GM12878 (cell line): ENCODE measurements at regions not wholly inside any gene's neighbourhood (a gene's known extent, or its start where the extent isn't known, plus 50 kb on each side); places are given as distances from the start of the nearest gene placed in this dataset.

Experiments
- ATAC-seq: fragments of 200-7000 bp; cut with Tn5 transposase; 3 replicates; pipeline ENCODE4 v1.9.1; 2020; ENCODE audit warnings: mild to moderate bottlenecking, moderate library complexity
- BruUV-seq: library from RNA; stranded (reverse); fragments of 400-500 nt; replicated peaks from 2 replicates; lab custom pipeline; 2021; lab: Mats Ljungman, UMichigan
- CTCF ChIA-PET: fragments of 300-600 bp; sonication (Branson Sonifier 250); formaldehyde crosslinking; extraction: SDS; loops from one replicate; lab custom pipeline; 2021; ENCODE audit warnings: inconsistent platforms; lab: Yijun Ruan, JAX
- POLR2A ChIA-PET: fragments of 350-600 bp; formaldehyde crosslinking; extraction: SDS; loops from one replicate; lab custom pipeline; 2021; ENCODE audit warnings: inconsistent platforms; lab: Charles Lee
- RAD21 ChIA-PET: fragments of 300-600 bp; sonication (Branson Sonifier 250); formaldehyde crosslinking; loops from one replicate; lab custom pipeline; 2023; ENCODE audit warnings: antibody characterized with exemption; ENCODE audit not compliant: unreplicated experiment; lab: Charles Lee
- SMC1A ChIA-PET: fragments of 300-600 bp; sonication (Branson Sonifier 250); formaldehyde crosslinking; loops from one replicate; lab custom pipeline; 2023; ENCODE audit not compliant: unreplicated experiment, uncharacterized antibody; lab: Charles Lee
- DNase-seq: peaks from one replicate; pipeline ENCODE4 v3.0.0-alpha.2; 2011; ENCODE audit warnings: low read depth, low spot score
- FAIRE-seq: peaks from 3 replicates; lab custom pipeline; 2011; peaks lifted over from hg19 to GRCh38; lab: Jason Lieb, UNC
- H2AFZ ChIP-seq: 2 replicates; pipeline ENCODE4 v1.6.0; 2011; ENCODE audit warnings: low read depth, low read length, control low read depth; ENCODE audit not compliant: control insufficient read depth
- H3K27ac ChIP-seq: 2 replicates; pipeline ENCODE4 v1.5.1; 2011; ENCODE audit warnings: control low read depth; ENCODE audit not compliant: control insufficient read depth, insufficient read depth
- H3K27me3 ChIP-seq, 2 experiments: replicated peaks in 1 of 2; 2 replicates each; pipeline versions ENCODE4 v1.6.0 to v1.6.1; 2011; ENCODE audit warnings: low read length in 1 of 2; ENCODE audit not compliant: control insufficient read depth in 2 of 2, insufficient read depth in 2 of 2
- H3K36me3 ChIP-seq, 2 experiments: 2 replicates each; pipeline ENCODE4 v1.5.1; 2011; ENCODE audit warnings: low read length in 1 of 2; ENCODE audit not compliant: control insufficient read depth in 2 of 2, insufficient read depth in 2 of 2
- H3K4me1 ChIP-seq: 2 replicates; pipeline ENCODE4 v1.6.1; 2011; ENCODE audit warnings: mild to moderate bottlenecking, low read length, moderate library complexity, mixed read lengths; ENCODE audit not compliant: control insufficient read depth, insufficient read depth
- H3K4me2 ChIP-seq: 2 replicates; pipeline ENCODE4 v1.6.0; 2011; ENCODE audit warnings: control low read depth; ENCODE audit not compliant: control insufficient read depth, insufficient read depth
- H3K4me3 ChIP-seq: fragments of 200-600 bp; sonication (generic); 2 replicates; pipeline ENCODE4 v1.5.1; 2016
- H3K79me2 ChIP-seq: 2 replicates; pipeline ENCODE4 v1.6.0; 2011; ENCODE audit warnings: low read length; ENCODE audit not compliant: control insufficient read depth, insufficient read depth
- H3K9ac ChIP-seq: 2 replicates; pipeline ENCODE4 v1.8.0; 2011; ENCODE audit warnings: low read length, control low read depth, mixed read lengths; ENCODE audit not compliant: control insufficient read depth, insufficient read depth
- H3K9me3 ChIP-seq: replicated peaks from 3 replicates; pipeline ENCODE4 v1.5.1; 2011; ENCODE audit warnings: mild to moderate bottlenecking, low read length; ENCODE audit not compliant: control insufficient read depth, insufficient read depth
- H4K20me1 ChIP-seq: 2 replicates; pipeline ENCODE4 v1.6.0; 2011; ENCODE audit not compliant: control insufficient read depth, insufficient read depth
- E2F4 ChIP-seq: IDR thresholded peaks from 2 replicates; pipeline ENCODE4 v1.6.1; 2012; ENCODE audit warnings: low read depth, low read length, improper control_type of control experiment
- EP300 ChIP-seq, 2 experiments: fragments of 150-350 bp in 1 of 2; IDR thresholded peaks; 2 replicates each; pipeline ENCODE4 v1.6.1; 2011 to 2012; ENCODE audit warnings: low read depth in 2 of 2, low read length in 2 of 2, borderline replicate concordance in 1 of 2, improper control_type of control experiment in 1 of 2, inconsistent platforms in 1 of 2; ENCODE audit not compliant: control insufficient read depth in 1 of 2
- FOS ChIP-seq: IDR thresholded peaks from 3 replicates; pipeline ENCODE4 v1.6.1; 2011; ENCODE audit warnings: borderline replicate concordance; ENCODE audit not compliant: insufficient read length; ENCODE audit errors: extremely low read depth
- KAT2A ChIP-seq: conservative IDR thresholded peaks from 2 replicates; pipeline ENCODE4 v1.6.1; 2011; ENCODE audit warnings: low read depth, low read length; ENCODE audit not compliant: control insufficient read depth
- NFYA ChIP-seq: IDR thresholded peaks from 2 replicates; pipeline ENCODE4 v1.6.1; 2011; ENCODE audit warnings: low read depth, mild to moderate bottlenecking, low read length, improper control_type of control experiment, borderline replicate concordance
- NRF1 ChIP-seq: conservative IDR thresholded peaks from 2 replicates; pipeline ENCODE4 v1.6.1; 2011; ENCODE audit warnings: mild to moderate bottlenecking, low read depth, low read length, improper control_type of control experiment
- SIN3A ChIP-seq: IDR thresholded peaks from 2 replicates; pipeline ENCODE4 v1.6.1; 2012; ENCODE audit warnings: low read depth, low read length, improper control_type of control experiment
- ZNF274 ChIP-seq: IDR thresholded peaks from one replicate; pipeline ENCODE4 v1.8.0; 2011; ENCODE audit not compliant: insufficient read length, insufficient read depth
- ZNF687 ChIP-seq: fragments of 450-650 bp; IDR thresholded peaks from 2 replicates; pipeline ENCODE4 v1.6.1; 2017; ENCODE audit warnings: mild to moderate bottlenecking, moderate library complexity
- ZZZ3 ChIP-seq: IDR thresholded peaks from 2 replicates; pipeline ENCODE4 v1.6.1; 2011; ENCODE audit warnings: low read depth; ENCODE audit not compliant: control insufficient read depth, insufficient read length
- WGBS: methylation state at CpG from one replicate; pipeline ENCODE4 v1.1.6; 2016; ENCODE audit warnings: low lambda C conversion rate; ENCODE audit not compliant: insufficient replicate concordance, insufficient coverage; ENCODE audit errors: missing lambda C conversion rate; 5-methylcytosine and 5-hydroxymethylcytosine counted together
- in situ Hi-C: fragments of 300-500 bp; cut with MboI; formaldehyde crosslinking; loops from 9 replicates; pipeline ENCODE4 v1.14.3; 2018; ENCODE audit warnings: mixed read lengths
- intact Hi-C: fragments of 100-400 bp; cut with micrococcal nuclease; formaldehyde crosslinking; loops from one replicate; pipeline ENCODE4 v1.14.2; 2022; ENCODE audit not compliant: unreplicated experiment

GRCh38 chr17:79500745-79501618 is 109.9 kb downstream of the RBFOX3 start:
- FAIRE-seq, result no peak
- no TSS peak for BruUV-seq
- H3K9ac ChIP-seq, result no peak overlapping the region
- SMC1A ChIA-PET, result no interaction called here
- no peak overlapping the region for H3K27ac ChIP-seq
- no peaks in the 10 kb centered on the region for H4K20me1 ChIP-seq
- RAD21 ChIA-PET, result no interaction called here
- no peaks in the 10 kb centered on the region for H3K79me2 ChIP-seq
- H3K36me3 ChIP-seq, result no peaks in the 10 kb centered on the region
- H3K4me2 ChIP-seq, result no peak overlapping the region
- peaks cover 0 to 5% of the 10 kb centered on the region in 2 experiments; a peak in 2 of 4 replicates for H3K27me3 ChIP-seq
- no peak overlapping the region for H3K4me3 ChIP-seq
- no peaks in the 10 kb centered on the region for H3K4me1 ChIP-seq
- H3K9me3 ChIP-seq, result no peaks in the 10 kb centered on the region; the same call in 2 of the 3 replicates
- TF ChIP-seq E2F4 (no peak), ZNF274 (no peak), NFYA (no peak), KAT2A (no peak), NRF1 (no peak), ZZZ3 (no peak), ZNF687 (no peak), FOS (no peak), EP300 (IDR thresholded peaks at IDR 0.05; ENCODE audit: borderline replicate concordance in 1 of 2, control insufficient read depth in 1 of 2, low read depth in 2 of 2, low read length in 2 of 2) (no peak), SIN3A (no peak)
- no peak overlapping the region for H2AFZ ChIP-seq
- 26% methylated on average over 23 of the region's 23 CpGs for WGBS
- in situ Hi-C loops, result no loop called here
- POLR2A ChIA-PET, result no interaction called here
- ATAC-seq, result no peak
- CTCF ChIA-PET, result no interaction called here
- no peak for DNase-seq
- intact Hi-C loops, result no loop called here
